ENCODE measurements at regions not wholly inside any gene's neighbourhood (a gene's known extent, or its start where the extent isn't known, plus 50 kb on each side); places are given as distances from the start of the nearest gene placed in this dataset.

GRCh38 chr22:47278655-47279054 is 516.2 kb downstream of the TBC1D22A start:
- Mint-ChIP-seq H3K27me3 (ENCODE audit: low read depth) (peaks cover 21% of the 10 kb centered on the region), H3K4me3 (no peak overlapping the region), H3K4me1 (ENCODE audit: low read depth) (no peaks in the 10 kb centered on the region), H3K9me3 (no peaks in the 10 kb centered on the region), H3K36me3 (ENCODE audit: insufficient read depth) (no peaks in the 10 kb centered on the region)
- DNase-seq (no peak), ATAC-seq (no peak)

- H3K4me1 Mint-ChIP-seq (ENCODE audit: low read depth) = no peaks in the 10 kb centered on the region
- no peak for ATAC-seq
- no peak overlapping the region for H3K4me3 Mint-ChIP-seq
- no peaks in the 10 kb centered on the region for H3K36me3 Mint-ChIP-seq (ENCODE audit: insufficient read depth)
- no peak for DNase-seq
- peaks cover 17% of the 10 kb centered on the region for H3K27me3 Mint-ChIP-seq (ENCODE audit: low read depth)
- H3K9me3 Mint-ChIP-seq = no peaks in the 10 kb centered on the region
Measured at GRCh38 chr22:47277531-47277930, 515.1 kb downstream of the TBC1D22A start.

- Mint-ChIP-seq H3K36me3 (ENCODE audit: insufficient read depth) (no peaks in the 10 kb centered on the region), H3K4me1 (ENCODE audit: low read depth) (no peaks in the 10 kb centered on the region), H3K27me3 (ENCODE audit: low read depth) (peaks cover 16% of the 10 kb centered on the region), H3K4me3 (no peak overlapping the region), H3K9me3 (no peaks in the 10 kb centered on the region)
- DNase-seq (no peak), ATAC-seq (no peak)
Measured at GRCh38 chr22:47276991-47277390, 514.5 kb downstream of the TBC1D22A start.

GRCh38 chr22:47276450-47276820 is 514.0 kb downstream of the TBC1D22A start:
- Mint-ChIP-seq H3K4me1 (ENCODE audit: low read depth) (no peaks in the 10 kb centered on the region), H3K36me3 (ENCODE audit: insufficient read depth) (no peaks in the 10 kb centered on the region), H3K9me3 (no peaks in the 10 kb centered on the region), H3K4me3 (no peak overlapping the region), H3K27me3 (ENCODE audit: low read depth) (peaks cover 15% of the 10 kb centered on the region)
- DNase-seq = no peak
- ATAC-seq = no peak

- H3K9me3 Mint-ChIP-seq = no peaks in the 10 kb centered on the region
- H3K36me3 Mint-ChIP-seq (ENCODE audit: insufficient read depth) = no peaks in the 10 kb centered on the region
- H3K4me3 Mint-ChIP-seq = no peak overlapping the region
- H3K4me1 Mint-ChIP-seq (ENCODE audit: low read depth) = no peaks in the 10 kb centered on the region
- peaks cover 15% of the 10 kb centered on the region for H3K27me3 Mint-ChIP-seq (ENCODE audit: low read depth)
- ATAC-seq (no peak), DNase-seq (no peak)
Measured at GRCh38 chr22:47275605-47276449, 513.4 kb downstream of the TBC1D22A start.

- Mint-ChIP-seq H3K27me3 (ENCODE audit: low read depth) (peaks cover 17% of the 10 kb centered on the region), H3K4me3 (no peak overlapping the region), H3K36me3 (ENCODE audit: insufficient read depth) (no peaks in the 10 kb centered on the region), H3K9me3 (no peaks in the 10 kb centered on the region), H3K4me1 (ENCODE audit: low read depth) (no peaks in the 10 kb centered on the region)
- ATAC-seq (no peak), DNase-seq (no peak)
Measured at GRCh38 chr22:47274196-47274595, 511.7 kb downstream of the TBC1D22A start.

- no peak for ATAC-seq
- H3K4me1 Mint-ChIP-seq (ENCODE audit: low read depth) = no peaks in the 10 kb centered on the region
- H3K9me3 Mint-ChIP-seq = no peaks in the 10 kb centered on the region
- no peaks in the 10 kb centered on the region for H3K36me3 Mint-ChIP-seq (ENCODE audit: insufficient read depth)
- DNase-seq = no peak
- H3K4me3 Mint-ChIP-seq = no peak overlapping the region
- peaks cover 4% of the 10 kb centered on the region for H3K27me3 Mint-ChIP-seq (ENCODE audit: low read depth)
Measured at GRCh38 chr22:47270463-47271135, 508.1 kb downstream of the TBC1D22A start.

GRCh38 chr22:47269516-47270088 is 507.2 kb downstream of the TBC1D22A start:
- DNase-seq = no peak
- Mint-ChIP-seq H3K36me3 (ENCODE audit: insufficient read depth) (no peaks in the 10 kb centered on the region), H3K27me3 (ENCODE audit: low read depth) (peaks cover 4% of the 10 kb centered on the region), H3K9me3 (no peaks in the 10 kb centered on the region), H3K4me3 (no peak overlapping the region), H3K4me1 (ENCODE audit: low read depth) (no peaks in the 10 kb centered on the region)
- ATAC-seq = no peak

- H3K36me3 Mint-ChIP-seq (ENCODE audit: insufficient read depth) = no peaks in the 10 kb centered on the region
- no peak for ATAC-seq
- DNase-seq = no peak
- H3K4me3 Mint-ChIP-seq = no peak overlapping the region
- peaks cover 12% of the 10 kb centered on the region for H3K27me3 Mint-ChIP-seq (ENCODE audit: low read depth)
- no peaks in the 10 kb centered on the region for H3K4me1 Mint-ChIP-seq (ENCODE audit: low read depth)
- no peaks in the 10 kb centered on the region for H3K9me3 Mint-ChIP-seq
Measured at GRCh38 chr22:47267513-47268282, 505.2 kb downstream of the TBC1D22A start.

GRCh38 chr22:47266329-47266728 is 503.9 kb downstream of the TBC1D22A start:
- H3K4me3 Mint-ChIP-seq = no peak overlapping the region
- H3K9me3 Mint-ChIP-seq = no peaks in the 10 kb centered on the region
- no peak for DNase-seq
- H3K4me1 Mint-ChIP-seq (ENCODE audit: low read depth) = no peaks in the 10 kb centered on the region
- no peaks in the 10 kb centered on the region for H3K36me3 Mint-ChIP-seq (ENCODE audit: insufficient read depth)
- ATAC-seq = no peak
- H3K27me3 Mint-ChIP-seq (ENCODE audit: low read depth) = peaks cover 14% of the 10 kb centered on the region

- no peak overlapping the region for H3K4me3 Mint-ChIP-seq
- no peaks in the 10 kb centered on the region for H3K9me3 Mint-ChIP-seq
- ATAC-seq (no peak), DNase-seq (no peak)
- no peaks in the 10 kb centered on the region for H3K36me3 Mint-ChIP-seq (ENCODE audit: insufficient read depth)
- H3K27me3 Mint-ChIP-seq (ENCODE audit: low read depth) = peaks cover 9% of the 10 kb centered on the region
- H3K4me1 Mint-ChIP-seq (ENCODE audit: low read depth) = no peaks in the 10 kb centered on the region
Measured at GRCh38 chr22:47260551-47260950, 498.1 kb downstream of the TBC1D22A start.

GRCh38 chr22:47259990-47260389 is 497.5 kb downstream of the TBC1D22A start:
- Mint-ChIP-seq H3K36me3 (ENCODE audit: insufficient read depth) (no peaks in the 10 kb centered on the region), H3K27me3 (ENCODE audit: low read depth) (peaks cover 9% of the 10 kb centered on the region), H3K4me3 (no peak overlapping the region), H3K4me1 (ENCODE audit: low read depth) (no peaks in the 10 kb centered on the region), H3K9me3 (no peaks in the 10 kb centered on the region)
- no peak for ATAC-seq
- no peak for DNase-seq

- H3K9me3 Mint-ChIP-seq = no peaks in the 10 kb centered on the region
- H3K27me3 Mint-ChIP-seq (ENCODE audit: low read depth) = peaks cover 8% of the 10 kb centered on the region
- no peak for DNase-seq
- H3K4me3 Mint-ChIP-seq = no peak overlapping the region
- ATAC-seq = no peak
- no peaks in the 10 kb centered on the region for H3K36me3 Mint-ChIP-seq (ENCODE audit: insufficient read depth)
- no peaks in the 10 kb centered on the region for H3K4me1 Mint-ChIP-seq (ENCODE audit: low read depth)
Measured at GRCh38 chr22:47259049-47259448, 496.6 kb downstream of the TBC1D22A start.

- peaks cover 4% of the 10 kb centered on the region for H3K27me3 Mint-ChIP-seq (ENCODE audit: low read depth)
Measured at GRCh38 chr22:47257976-47258375, 495.5 kb downstream of the TBC1D22A start.

More at GRCh38 chr22:47257976-47258375, 495.5 kb downstream of the TBC1D22A start:
- Mint-ChIP-seq H3K36me3 (ENCODE audit: insufficient read depth) (no peaks in the 10 kb centered on the region), H3K9me3 (no peaks in the 10 kb centered on the region), H3K4me1 (ENCODE audit: low read depth) (no peaks in the 10 kb centered on the region), H3K4me3 (no peak overlapping the region)
- ATAC-seq = no peak
- DNase-seq = no peak
